ENCODE measurements at regions not wholly inside any gene's neighbourhood (a gene's known extent, or its start where the extent isn't known, plus 50 kb on each side); places are given as distances from the start of the nearest gene placed in this dataset.

DNA sequence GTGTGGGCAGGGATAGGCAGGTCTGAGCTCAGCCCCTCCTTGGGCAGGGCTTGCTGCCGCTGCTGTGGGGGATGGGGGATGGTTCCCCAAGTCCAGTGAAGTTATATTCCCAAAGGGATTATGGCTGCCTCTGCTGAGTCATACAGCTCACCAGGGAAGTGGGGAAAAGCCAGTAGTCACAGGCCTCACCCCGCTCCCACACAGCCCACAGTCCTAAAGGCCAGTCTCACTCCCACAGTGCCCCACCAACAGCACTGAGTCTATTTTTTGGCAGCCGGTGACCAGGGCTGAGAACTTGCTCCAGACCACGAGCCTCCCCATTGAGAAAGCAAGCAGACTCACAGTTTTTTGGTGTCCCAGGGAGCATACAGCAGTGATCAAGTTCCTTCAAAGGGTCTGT is 173.3 kb downstream of the OSR1 start:
- H3K27me3 Mint-ChIP-seq (ENCODE audit: low read depth), result peaks cover 2% of the 10 kb centered on the region
- H3K4me1 Mint-ChIP-seq (ENCODE audit: low read depth), result no peaks in the 10 kb centered on the region
- TF ChIP-seq, protein P1, sequence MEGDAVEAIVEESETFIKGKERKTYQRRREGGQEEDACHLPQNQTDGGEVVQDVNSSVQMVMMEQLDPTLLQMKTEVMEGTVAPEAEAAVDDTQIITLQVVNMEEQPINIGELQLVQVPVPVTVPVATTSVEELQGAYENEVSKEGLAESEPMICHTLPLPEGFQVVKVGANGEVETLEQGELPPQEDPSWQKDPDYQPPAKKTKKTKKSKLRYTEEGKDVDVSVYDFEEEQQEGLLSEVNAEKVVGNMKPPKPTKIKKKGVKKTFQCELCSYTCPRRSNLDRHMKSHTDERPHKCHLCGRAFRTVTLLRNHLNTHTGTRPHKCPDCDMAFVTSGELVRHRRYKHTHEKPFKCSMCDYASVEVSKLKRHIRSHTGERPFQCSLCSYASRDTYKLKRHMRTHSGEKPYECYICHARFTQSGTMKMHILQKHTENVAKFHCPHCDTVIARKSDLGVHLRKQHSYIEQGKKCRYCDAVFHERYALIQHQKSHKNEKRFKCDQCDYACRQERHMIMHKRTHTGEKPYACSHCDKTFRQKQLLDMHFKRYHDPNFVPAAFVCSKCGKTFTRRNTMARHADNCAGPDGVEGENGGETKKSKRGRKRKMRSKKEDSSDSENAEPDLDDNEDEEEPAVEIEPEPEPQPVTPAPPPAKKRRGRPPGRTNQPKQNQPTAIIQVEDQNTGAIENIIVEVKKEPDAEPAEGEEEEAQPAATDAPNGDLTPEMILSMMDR (IDR thresholded peaks at IDR 0.05), result no peak
- DNase-seq (ENCODE audit: low spot score), result no peak
- no peak overlapping the region for H3K4me3 Mint-ChIP-seq (ENCODE audit: unreplicated experiment)
- no peak overlapping the region for H3K27ac Mint-ChIP-seq (ENCODE audit: unreplicated experiment)
- peaks cover 11% of the 10 kb centered on the region for H3K36me3 Mint-ChIP-seq (ENCODE audit: low read depth)
- H3K9me3 Mint-ChIP-seq (ENCODE audit: low read depth), result peaks cover 18% of the 10 kb centered on the region

DNA sequence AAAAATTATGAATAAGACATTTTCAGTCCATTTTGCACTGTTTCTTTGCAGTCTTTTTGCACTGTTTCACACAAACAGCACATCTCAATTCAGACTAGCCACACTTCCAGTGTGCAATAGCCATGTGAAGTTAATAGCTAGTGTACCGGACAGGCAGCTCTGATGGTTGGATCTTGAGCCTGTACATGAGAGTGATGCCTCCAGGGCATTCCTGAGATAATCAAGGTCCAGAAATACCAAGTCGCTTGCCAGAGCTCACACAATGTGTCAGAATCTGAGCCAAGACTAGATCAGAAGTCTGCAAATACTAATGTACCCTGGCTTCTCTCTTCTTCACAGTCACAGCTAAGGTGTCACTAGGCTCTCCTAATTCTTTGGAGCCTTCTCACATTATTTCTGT is 180.2 kb downstream of the OSR1 start:
- Mint-ChIP-seq H3K36me3 (ENCODE audit: low read depth) (peaks cover 11% of the 10 kb centered on the region), H3K4me1 (ENCODE audit: low read depth) (peaks cover 12% of the 10 kb centered on the region), H3K4me3 (ENCODE audit: unreplicated experiment) (no peak overlapping the region), H3K27ac (ENCODE audit: unreplicated experiment) (no peak overlapping the region), H3K27me3 (ENCODE audit: low read depth) (peaks cover 2% of the 10 kb centered on the region), H3K9me3 (ENCODE audit: low read depth) (peaks cover 21% of the 10 kb centered on the region)
- no peak for DNase-seq (ENCODE audit: low spot score)
- TF ChIP-seq, protein P1 (IDR thresholded peaks at IDR 0.05), result no peak

DNA sequence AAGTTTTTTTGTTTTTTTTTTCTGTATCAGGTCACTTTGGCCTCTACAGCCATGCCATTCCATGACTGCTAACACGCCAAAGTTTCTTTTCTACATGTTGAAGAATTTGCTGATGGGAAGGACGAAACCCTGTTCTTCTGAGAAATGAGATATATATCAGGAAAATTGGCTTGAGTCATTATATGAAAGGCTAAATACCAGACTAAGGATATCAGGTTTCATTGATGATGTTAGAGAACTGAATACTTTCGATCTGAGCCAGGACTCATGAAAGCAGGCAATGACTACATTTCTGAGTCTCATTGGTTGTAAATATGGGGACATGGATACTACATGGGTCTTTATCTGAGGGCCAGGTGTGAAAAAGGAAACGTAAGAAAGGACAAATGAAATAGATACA is 181.4 kb downstream of the OSR1 start:
- no peak for DNase-seq (ENCODE audit: low spot score)
- TF ChIP-seq, protein P1 (IDR thresholded peaks at IDR 0.05), result no peak
- H3K9me3 Mint-ChIP-seq (ENCODE audit: low read depth), result peaks cover 21% of the 10 kb centered on the region
- H3K4me1 Mint-ChIP-seq (ENCODE audit: low read depth), result peaks cover 12% of the 10 kb centered on the region
- no peak overlapping the region for H3K4me3 Mint-ChIP-seq (ENCODE audit: unreplicated experiment)
- peaks cover 11% of the 10 kb centered on the region for H3K36me3 Mint-ChIP-seq (ENCODE audit: low read depth)
- H3K27me3 Mint-ChIP-seq (ENCODE audit: low read depth), result no peaks in the 10 kb centered on the region
- H3K27ac Mint-ChIP-seq (ENCODE audit: unreplicated experiment), result no peak overlapping the region

DNA sequence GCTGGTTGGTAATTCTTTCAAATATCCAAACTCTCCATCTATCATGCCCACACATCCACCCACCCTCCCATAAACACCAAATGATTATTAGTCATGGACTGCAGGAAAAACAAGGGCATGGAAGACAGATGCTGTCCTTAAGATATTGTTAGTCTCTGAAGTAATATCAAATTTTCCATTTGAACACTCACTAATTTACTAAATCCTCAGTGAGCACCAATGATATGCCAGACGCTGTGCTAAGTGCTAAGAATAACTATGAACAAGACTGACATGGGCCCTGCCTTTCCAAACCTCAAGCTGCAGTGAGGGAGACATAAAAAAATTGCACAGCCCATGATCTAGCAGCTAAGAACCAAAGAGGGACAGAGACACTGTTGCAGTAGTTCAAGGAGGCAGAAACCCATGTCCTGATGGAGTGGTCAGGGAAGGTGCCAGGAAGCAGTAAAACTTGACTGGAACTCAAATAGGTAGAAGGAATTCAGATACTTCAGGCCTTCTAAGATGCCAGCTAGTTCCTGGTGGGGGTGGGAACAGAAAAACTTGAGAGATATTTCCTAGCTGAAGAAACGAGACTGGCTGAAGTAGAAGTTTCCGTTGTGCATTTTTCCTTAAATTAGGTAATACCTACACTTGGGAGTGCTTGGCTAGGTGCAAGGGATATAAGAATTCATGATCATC is 182.1 kb downstream of the OSR1 start:
- TF ChIP-seq, protein P1 (IDR thresholded peaks at IDR 0.05), result no peak
- peaks cover 17% of the 10 kb centered on the region for H3K9me3 Mint-ChIP-seq (ENCODE audit: low read depth)
- DNase-seq (ENCODE audit: low spot score), result no peak
- H3K36me3 Mint-ChIP-seq (ENCODE audit: low read depth), result peaks cover 11% of the 10 kb centered on the region
- H3K4me3 Mint-ChIP-seq (ENCODE audit: unreplicated experiment), result no peak overlapping the region
- no peaks in the 10 kb centered on the region for H3K27me3 Mint-ChIP-seq (ENCODE audit: low read depth)
- H3K4me1 Mint-ChIP-seq (ENCODE audit: low read depth), result peaks cover 12% of the 10 kb centered on the region
- no peak overlapping the region for H3K27ac Mint-ChIP-seq (ENCODE audit: unreplicated experiment)

DNA sequence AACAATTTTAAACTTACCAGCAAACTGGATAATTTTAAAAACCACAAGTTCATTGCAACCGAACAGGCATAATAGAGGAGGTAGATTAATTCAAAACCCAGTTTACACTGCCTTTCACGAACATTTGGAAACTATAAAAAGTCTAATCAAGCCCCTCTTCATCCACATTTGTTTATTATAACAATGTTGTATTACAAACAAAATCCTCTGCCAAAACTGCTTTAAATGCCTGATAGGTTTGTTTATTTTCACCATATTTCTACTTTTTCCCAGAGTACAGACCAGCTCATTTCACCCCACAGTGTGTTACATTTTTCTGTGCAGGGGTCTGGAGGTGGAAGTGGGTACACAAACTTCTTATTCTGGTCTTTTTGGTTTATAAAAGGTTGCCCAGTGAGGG is 184.2 kb downstream of the OSR1 start:
- no peak for DNase-seq (ENCODE audit: low spot score)
- peaks cover 6% of the 10 kb centered on the region for H3K9me3 Mint-ChIP-seq (ENCODE audit: low read depth)
- no peak overlapping the region for H3K4me3 Mint-ChIP-seq (ENCODE audit: unreplicated experiment)
- no peak overlapping the region for H3K27ac Mint-ChIP-seq (ENCODE audit: unreplicated experiment)
- TF ChIP-seq, protein P1 (IDR thresholded peaks at IDR 0.05), result no peak
- H3K27me3 Mint-ChIP-seq (ENCODE audit: low read depth), result no peaks in the 10 kb centered on the region
- peaks cover 12% of the 10 kb centered on the region for H3K4me1 Mint-ChIP-seq (ENCODE audit: low read depth)
- H3K36me3 Mint-ChIP-seq (ENCODE audit: low read depth), result no peaks in the 10 kb centered on the region
